ENCODE measurements at regions not wholly inside any gene's neighbourhood (a gene's known extent, or its start where the extent isn't known, plus 50 kb on each side); places are given as distances from the start of the nearest gene placed in this dataset.

GRCh38 chr10:2439000-2439399, 628.3 kb upstream of the PFKP start:
- TF ChIP-seq BHLHE40 (IDR thresholded peaks at IDR 0.05; ENCODE audit: borderline replicate concordance) (no peak), TARDBP (IDR thresholded peaks at IDR 0.05) (no peak), ARNT (IDR thresholded peaks at IDR 0.05) (no peak), FOXK2 (IDR thresholded peaks at IDR 0.05) (no peak), FOXA1 (IDR thresholded peaks at IDR 0.05) (no peak), CTBP1 (IDR thresholded peaks at IDR 0.05; ENCODE audit: borderline replicate concordance) (no peak), SP1 (IDR thresholded peaks at IDR 0.05) (no peak), LEF1 (IDR thresholded peaks at IDR 0.05; ENCODE audit: borderline replicate concordance) (no peak)
